ENCODE measurements at regions not wholly inside any gene's neighbourhood (a gene's known extent, or its start where the extent isn't known, plus 50 kb on each side); places are given as distances from the start of the nearest gene placed in this dataset.
"Not testable (repeated sequence)": the region's sequence is repeated elsewhere in the genome, so short reads cannot be mapped to it uniquely, and the experiment has no call there.

DNA sequence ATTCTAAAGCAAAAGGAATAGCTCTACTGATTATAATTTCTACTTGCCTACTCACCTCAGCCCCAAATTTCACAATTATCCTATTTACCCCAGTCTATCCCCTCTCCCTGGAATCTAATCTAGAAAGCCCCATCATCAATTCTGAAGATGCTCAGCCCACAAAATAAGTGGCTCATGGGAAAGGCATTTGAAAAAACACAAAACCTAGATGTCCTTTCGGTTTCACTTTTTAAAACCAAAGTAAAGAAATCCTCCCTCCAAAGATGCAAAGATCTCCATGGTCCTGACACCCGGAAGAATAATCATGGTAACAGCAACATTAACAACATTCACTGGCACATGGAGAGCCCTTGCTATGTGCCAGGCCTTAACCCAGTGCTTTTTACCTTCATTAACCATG, 224.8 kb downstream of the FGFR2 start:
- peak; percentile 57 for DNase-seq (ENCODE audit: low read depth)

DNA sequence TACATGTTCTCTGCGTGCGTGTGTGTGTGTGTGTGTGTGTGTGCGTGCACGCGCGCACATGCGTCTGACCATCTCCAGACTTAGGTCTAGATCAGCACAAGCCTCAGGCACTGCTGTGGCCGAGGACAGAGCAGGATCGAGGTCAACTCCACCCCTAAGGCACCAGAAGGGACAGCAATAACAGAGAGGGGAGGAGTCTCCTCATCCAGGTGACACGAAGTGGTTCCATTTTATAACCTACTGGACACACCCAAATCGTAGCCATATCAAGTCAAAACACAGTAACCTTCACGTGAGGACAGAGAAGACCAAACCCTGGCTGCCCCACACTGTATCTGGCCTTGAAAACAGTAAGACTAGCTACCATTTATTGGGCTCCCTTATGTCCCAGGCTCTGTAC, 224.1 kb downstream of the FGFR2 start:
- no peak for DNase-seq (ENCODE audit: low read depth)

DNA sequence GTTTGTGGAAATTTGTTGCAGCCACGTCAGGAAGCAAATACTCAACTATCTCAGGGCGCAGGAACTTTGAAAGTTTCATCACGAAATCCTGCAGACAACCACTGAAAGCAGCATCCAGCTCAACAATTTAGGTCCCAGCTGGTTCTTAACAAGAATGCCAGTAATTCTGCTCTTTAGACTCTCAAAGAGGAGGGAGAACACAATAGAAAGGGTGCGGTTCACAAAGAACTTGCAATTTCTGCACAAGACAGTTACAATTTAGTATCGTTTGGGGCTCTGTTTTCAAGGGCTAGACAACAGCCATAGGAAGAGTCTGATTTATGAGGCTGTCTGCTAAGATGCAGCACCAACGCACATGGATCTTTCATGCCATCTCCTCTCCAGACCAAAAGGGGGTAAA, 223.1 kb downstream of the FGFR2 start:
- no peak for DNase-seq (ENCODE audit: low read depth)

DNA sequence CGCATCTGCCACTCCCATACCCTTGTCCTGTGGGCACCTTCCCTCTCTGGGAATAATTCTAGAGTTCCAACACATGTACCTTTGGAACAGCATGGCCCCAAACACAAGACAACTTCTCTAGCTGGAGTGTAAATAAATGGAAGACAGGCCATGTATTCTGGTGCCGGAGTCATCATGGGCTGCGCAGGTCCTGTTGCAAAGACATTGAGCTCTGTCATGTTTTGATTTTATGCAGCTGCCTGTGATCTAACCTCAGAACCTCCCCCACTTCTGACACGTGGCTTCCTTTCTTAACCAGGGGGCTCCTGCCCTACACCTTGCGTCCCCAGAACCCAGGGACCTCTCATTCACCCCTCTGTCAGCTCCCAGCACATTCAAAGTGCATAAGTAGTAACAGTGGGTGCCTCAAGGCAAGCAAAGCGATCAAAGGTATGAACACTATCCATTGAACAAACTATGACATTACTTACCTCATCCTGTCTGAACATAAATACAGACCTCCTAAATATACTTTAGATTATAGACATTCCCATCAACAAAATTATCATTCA, 219.9 kb downstream of the FGFR2 start:
- no peak for DNase-seq (ENCODE audit: low read depth)

DNA sequence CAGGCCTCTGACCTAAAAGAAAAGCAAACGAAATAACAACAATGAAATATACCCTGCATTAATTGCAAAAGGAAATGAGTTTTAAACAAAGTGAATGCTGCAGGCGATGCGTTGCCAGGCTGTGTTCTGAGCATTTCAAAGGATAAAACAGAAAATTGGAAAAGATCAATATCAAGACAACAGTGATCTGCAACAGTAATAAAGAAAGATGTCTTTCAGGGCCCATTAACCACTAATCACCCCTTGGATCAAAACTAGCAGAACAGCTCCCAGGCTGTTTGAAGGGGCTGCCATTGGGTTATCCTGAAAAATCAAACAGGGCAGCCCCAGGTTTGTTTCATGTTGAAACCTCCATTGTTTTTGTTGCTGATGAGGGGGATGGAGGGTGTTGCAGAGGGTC, 219.2 kb downstream of the FGFR2 start:
- no peak for DNase-seq (ENCODE audit: low read depth)

DNA sequence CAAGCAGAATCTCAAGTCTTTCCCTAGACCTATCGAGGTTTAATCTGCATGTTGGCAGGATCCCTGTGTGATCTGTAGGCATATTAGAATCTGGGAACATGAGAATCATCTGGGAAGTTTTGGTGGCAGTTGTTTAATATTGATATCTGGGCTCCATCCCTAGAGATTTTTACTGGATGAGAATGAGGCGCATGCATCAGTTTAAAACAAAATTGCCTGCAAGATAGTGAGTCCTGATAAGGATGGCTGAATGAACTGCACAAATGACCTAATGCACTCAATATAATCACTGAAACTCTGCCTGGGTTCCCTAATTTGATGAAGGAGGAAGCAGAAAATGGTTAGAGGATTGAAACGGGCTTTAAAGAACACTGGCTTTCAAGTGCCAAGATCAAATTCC, 218.0 kb downstream of the FGFR2 start:
- DNase-seq (ENCODE audit: low read depth) = no peak

DNA sequence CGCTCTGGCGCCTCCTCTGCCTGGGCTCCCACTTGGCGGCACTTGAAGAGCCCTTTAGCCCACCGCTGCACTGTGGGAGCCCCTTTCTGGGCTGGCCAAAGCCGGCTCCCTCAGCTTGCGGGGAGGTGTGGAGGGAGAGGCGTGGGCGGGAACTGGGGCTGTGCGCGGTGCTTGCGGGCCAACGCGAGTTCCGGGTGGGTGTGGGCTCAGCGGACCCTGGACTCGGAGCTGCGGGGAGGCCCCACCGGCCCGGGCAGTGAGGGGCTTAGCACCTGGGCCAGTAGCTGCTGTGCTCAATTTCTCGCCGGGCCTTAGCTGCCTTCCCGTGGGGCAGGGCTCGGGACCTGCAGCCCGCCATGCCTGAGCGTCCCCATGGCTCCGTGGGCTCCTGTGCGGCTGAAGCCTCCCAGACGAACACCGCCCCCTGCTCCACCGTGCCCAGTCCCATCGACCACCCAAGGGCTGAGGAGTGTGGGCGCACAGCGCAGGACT, 216.2 kb downstream of the FGFR2 start:
- DNase-seq (ENCODE audit: low read depth) = not testable (repeated sequence)

DNA sequence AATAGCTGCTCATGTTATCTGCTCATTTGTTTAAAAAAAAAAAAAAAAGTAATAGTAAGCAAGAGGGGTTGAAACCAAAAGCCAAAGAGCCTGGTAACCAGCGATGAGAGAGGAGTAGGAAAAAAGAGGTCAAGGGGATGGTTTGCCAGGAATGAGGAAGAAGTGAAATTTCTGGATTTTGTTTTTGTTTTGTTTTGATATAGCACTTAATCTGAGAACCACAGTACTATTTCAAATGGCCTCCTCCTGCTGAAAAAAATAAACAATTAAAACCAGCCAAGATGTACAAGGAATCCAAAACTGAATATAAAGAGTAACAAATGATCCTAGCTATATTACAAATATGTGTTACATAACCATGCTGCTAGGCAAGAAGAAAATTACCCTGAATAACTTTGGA, 213.1 kb downstream of the FGFR2 start:
- DNase-seq (ENCODE audit: low read depth) = no peak

DNA sequence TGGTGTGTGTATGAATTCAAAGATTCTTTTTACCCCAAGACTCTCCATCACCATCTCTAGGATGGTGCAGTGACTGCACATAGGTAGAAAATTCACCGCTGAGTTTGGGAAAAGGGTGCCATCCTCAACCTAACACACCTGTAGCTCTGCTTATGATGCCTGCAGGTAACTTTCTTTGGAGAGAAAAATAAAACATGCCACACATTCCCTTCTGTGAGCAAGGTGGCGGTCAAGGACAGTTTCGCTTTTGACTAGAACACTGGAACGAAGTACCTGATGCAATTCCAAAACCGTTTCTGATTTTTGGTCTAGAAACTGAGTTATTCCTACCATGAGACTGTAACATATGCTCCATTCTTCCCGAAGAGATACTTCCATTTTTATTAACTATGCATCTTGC, 205.6 kb downstream of the FGFR2 start:
- no peak for DNase-seq (ENCODE audit: low read depth)

DNA sequence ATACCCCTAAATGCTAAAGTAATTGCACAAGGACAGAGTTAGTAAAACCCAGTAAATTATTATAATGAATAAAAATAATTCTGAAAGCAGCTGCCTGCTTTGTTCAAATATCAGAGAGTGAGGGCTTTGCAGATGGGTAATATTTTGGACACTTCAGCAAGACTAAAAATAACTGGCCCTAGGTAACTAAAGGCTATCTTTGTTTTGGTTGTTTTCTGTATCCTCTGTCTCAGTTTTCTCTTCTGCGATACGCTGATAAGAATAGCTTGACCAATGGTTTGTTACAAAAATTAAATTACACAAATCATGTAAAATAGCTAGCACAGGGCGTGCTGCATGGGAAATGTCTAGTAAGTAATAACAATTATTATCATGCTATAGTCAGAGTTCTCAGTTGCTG, 204.7 kb downstream of the FGFR2 start:
- no peak for DNase-seq (ENCODE audit: low read depth)

DNA sequence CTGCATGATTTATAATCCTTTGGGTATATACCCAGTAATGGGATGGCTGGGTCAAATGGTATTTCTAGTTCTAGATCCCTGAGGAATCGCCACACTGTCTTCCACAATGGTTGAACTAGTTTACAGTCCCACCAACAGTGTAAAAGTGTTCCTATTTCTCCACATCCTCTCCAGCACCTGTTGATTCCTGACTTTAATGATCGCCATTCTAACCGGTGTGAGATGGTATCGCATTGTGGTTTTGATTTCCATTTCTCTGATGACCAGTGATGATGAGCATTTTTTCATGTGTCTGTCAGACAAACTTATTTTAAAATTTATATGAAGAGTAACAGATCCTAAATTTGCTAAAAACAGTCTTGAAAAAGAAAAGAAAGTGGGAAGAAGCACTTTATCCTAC, 197.7 kb downstream of the FGFR2 start:
- DNase-seq (ENCODE audit: low read depth) = not testable (repeated sequence)

DNA sequence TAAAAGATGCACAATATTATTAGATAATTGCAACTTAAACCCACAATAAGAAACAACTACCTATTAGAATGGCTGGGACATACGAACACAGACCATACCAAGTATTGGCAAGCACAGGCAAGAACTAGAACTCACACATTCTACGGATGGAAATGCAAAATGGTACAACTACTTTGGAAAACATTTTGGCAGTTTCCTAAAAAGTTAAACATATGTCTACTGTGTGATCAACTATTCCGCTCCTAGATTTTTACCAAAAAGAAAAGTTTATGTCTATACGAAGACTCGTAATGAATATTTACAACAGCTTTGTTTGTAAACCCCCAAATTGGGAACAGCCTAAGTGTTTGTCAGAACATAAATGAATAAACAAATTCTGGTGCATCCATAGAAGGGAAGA, 194.7 kb downstream of the FGFR2 start:
- no peak for DNase-seq (ENCODE audit: low read depth)

DNA sequence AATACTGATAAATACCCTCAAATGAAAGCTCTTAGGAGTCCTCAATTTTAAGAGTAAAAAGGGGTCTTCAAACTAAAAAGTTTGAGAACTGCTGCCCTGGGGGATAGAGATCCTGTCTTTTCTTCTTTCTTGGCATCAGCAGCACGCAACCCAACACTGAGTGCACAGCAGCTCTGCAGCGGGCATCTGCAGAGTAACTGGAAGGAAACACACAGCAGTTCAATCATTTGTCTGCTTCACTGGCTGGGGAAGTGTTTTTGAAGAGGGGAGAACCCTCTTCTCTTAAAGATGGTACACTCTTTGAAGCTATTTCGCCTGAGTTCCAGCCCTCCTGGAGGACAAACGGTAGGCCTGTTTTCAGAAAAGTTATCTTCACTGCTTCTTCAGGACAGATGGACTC, 193.6 kb downstream of the FGFR2 start:
- DNase-seq (ENCODE audit: low read depth) = no peak

DNA sequence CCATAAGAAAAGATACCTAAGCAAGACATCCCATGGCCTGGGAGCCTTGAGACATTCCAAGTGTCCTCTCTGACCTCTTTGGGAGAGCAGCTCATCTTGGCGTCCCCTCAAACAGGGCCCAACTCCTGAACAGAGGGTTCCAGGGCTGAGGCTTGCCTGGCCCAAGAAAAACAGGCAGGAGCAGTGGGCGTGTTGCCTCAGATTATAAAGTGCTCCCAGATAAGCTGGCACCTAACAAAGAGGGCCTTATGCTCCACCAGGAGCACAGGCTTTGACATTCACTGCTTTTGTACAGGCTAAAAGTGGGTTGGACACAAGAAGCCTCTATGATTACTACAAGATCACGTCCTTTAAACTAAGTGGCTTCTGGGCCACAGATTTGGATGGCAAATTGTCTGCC, 193.1 kb downstream of the FGFR2 start:
- DNase-seq (ENCODE audit: low read depth) = no peak

DNA sequence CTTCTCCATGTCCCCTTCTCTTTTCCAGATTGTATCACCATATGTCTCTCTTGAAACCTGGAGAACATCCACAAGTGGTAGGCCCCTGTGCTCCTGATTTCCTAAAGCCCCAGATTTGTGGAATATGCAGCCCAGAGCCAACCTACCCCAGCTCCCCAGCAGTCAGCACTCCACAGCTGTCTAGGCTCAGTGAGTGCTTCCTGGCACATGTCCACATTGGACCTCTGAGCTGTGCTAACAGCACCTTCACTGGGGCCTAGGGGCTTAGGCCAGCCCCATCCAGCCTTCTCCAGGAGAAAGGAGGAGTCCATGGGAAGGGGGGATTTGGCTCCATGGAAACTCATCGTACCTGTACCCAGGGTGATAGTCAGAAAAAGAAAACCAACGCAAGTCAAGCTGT, 192.7 kb downstream of the FGFR2 start:
- no peak for DNase-seq (ENCODE audit: low read depth)

DNA sequence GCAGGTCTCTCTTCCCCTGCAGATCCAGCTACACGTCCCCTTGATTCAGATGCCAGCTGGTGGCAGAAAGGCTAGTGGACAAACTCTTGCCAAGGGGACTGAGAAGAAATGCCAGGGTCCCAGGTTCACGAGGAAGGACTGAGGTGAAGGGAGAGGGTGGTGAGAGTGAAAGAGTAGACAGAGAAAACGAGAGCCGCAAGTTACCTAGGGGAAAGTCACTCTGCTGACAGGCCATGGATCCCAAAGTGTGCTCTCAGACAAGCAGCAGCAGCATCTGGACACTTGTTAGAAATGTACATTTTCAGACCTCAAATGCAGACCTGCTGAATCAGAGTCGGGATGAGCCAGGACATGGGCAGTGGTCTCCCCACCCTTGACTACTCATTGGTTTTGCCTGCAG, 192.3 kb downstream of the FGFR2 start:
- no peak for DNase-seq (ENCODE audit: low read depth)

DNA sequence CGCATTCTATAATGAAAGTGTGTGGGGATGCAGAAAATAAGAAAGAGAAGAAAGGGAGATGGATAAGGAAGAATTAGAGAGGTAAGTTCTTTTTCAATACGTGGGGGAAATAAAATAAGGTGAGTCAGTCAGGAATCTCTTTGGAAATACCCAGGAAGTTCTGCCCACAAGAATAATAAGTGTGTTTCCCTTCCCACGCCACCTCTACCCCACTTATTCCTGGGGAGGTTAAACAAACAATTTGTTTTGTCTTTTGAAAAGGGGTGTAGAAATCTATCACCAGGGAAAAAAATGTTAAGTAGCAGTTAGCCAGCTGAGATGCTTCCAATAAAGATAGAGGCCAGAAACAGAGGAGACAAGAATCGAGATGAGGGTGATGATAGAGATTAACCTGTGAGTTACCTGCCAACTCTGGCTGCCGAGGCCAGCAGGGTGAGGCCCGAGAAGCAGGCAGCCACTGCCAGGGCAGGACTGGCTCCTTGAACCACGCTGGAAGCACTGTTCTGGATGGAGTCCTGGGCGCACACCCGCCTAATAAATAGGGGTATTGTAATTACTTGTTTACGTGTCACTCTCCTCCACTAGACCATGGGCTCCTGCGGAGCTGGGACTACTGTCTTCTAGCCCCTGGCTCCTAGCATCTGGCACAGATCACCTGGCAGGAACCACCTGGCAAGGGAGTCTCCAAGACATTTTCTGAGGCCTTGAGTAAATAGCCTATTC, 191.3 kb downstream of the FGFR2 start:
- DNase-seq (ENCODE audit: low read depth) = peak; percentile 56

DNA sequence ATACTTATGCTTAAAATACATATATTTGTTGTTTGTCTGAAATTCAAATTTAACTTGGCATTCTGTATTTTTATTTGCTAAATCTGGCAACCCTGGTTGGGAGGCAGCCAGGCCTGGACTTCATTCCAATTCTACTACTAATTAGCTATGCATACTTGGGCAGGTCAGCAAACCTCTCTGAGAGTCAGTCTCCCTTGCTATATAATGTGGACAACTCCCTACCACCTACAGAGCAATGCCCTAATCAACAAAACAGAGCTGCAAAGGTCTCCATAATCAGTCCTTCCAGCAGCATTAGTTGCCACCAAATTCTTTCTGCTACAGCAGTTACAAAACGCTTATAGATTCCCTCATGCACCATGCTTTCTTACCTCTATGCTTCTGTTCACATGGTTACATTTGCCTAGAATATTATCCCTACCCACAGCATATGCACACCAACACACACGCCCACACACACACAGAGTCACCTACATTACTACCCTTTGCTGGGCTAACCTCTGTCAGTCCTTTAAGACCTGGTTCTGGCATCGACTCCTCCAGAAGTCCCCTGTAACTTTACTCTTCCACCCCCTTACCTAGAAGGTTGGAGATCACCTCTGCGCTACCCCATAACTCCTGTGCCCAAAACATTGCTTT, 188.7 kb downstream of the FGFR2 start:
- DNase-seq (ENCODE audit: low read depth) = no peak

DNA sequence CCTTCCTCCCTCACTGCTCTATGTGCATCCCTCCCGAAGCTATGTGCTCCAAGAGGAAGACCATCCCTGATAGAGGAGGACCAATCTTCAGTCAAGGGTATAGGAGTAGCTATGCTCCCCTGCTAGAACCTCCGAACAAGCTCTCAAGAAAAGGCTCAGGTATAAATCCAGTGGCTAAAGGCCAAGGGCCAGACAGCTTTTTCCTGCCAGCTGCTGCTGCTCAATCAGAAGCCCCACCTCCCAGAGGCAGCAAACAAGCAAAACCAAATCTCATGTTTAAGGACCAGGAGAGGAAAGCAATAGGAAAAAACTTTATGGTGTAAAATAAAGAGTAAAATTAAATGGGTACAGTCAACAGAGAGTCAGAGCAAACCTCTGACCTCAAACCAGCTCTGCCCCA, 187.2 kb downstream of the FGFR2 start:
- DNase-seq (ENCODE audit: low read depth) = no peak

DNA sequence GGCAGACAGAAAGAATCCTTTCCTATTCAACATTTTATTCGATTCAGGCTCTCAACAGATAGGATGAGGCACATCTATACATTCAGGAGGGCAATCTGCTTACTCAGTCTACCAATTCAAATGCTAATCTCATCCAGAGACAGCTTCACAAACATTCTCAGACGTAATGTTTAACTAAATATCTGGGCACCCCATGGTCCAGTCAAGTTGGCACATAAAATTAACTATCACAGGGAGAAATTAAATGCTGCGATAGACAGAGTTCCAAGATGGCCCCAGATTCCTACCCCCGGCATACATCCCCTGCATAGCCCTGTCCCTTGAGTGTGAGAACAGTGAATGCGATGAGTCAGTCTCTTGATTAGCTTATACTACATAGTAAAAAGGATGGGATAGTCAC, 184.3 kb downstream of the FGFR2 start:
- DNase-seq (ENCODE audit: low read depth) = no peak

DNA sequence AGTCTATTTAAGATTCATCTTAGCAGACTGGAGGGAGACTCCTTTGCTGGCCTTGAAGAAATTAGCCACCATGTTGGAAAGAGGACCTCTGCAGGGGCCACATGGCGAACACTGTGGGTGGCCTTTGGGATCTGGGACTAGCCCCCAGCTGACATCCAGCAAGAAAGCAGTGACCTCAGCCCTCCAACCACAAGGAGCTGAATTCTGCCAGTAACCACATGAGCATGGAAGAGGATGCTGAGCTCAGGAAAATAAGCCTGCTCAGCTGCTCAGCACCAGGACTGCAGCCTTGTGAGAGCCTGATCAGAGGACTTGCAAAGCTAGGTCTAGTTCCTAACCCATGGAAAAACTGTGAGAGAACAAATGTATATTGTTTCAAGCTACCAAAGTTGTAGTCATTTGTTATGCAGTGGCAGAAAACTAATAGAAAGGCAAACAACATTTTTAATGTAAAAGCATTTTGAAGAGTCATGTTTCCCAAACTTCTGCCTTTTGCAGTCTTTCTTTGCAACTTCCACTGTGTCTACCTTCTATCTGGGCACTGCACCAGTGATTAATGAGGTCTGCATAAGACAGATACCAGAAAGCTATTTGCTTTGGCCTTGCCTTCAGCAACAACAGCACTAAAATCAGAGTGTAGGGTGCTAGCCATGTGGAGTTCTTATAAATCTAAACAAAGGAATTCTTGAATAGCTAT, 183.7 kb downstream of the FGFR2 start:
- DNase-seq (ENCODE audit: low read depth) = peak; percentile 9

DNA sequence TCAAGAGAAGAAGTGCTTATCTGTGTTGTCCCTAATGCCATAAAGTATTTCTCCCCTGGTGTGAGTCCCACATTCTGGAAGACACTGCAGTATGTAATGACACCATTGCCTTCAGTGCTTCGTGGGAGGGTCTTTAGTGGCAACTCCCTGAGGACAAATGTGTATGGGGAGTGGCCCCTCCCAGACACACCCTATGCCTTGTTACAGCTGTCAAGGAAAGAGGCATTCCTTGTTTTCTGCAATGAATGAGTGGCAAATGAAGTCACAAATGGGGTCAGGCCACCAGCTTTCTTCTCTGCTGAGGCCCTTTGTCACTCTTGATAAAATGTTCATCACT, 183.2 kb downstream of the FGFR2 start:
- no peak for DNase-seq (ENCODE audit: low read depth)

DNA sequence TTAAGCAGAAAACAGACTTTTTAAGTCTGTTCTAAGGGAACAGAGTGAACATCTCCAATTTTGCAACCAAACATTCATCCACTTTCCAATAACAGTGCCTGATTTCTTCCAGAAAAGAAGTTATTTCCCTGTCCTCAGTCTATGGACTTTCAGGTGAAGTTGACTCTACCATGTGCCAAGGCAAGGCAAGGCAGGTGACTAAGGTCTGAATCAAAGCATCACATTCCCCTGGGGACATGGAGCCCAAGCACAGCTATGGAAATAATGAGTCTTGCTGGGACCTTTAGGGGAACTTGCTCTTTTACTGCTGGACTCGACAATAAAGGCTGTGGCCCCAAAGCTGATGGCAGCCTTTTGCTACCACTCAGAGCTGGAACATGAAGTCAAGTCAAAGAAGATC, 182.2 kb downstream of the FGFR2 start:
- no peak for DNase-seq (ENCODE audit: low read depth)

All from M059J (cell line).